Stimulated activated CD4-positive, alpha-beta T cell treated with anti-CD3 and anti-CD28 coated beads, Interleukin-4, amount 100 ng/mL, for 1 hour (primary cell): ENCODE measurements at regions not wholly inside any gene's neighbourhood (a gene's known extent, or its start where the extent isn't known, plus 50 kb on each side); places are given as distances from the start of the nearest gene placed in this dataset.
"Not testable (repeated sequence)": the region's sequence is repeated elsewhere in the genome, so short reads cannot be mapped to it uniquely, and the experiment has no call there.

Source experiments
- DNase-seq: peaks from one replicate; pipeline ENCODE4 v3.0.0-alpha.2; 2020

GRCh38 chr7:115789473-115789872, 241.1 kb downstream of the TFEC start:
- not testable (repeated sequence) for DNase-seq

- DNase-seq = no peak
Observed at GRCh38 chr7:115782696-115783490, 247.7 kb downstream of the TFEC start.

- DNase-seq = no peak
Observed at GRCh38 chr7:115779561-115779960, 251.0 kb downstream of the TFEC start.

- DNase-seq = no peak
Observed at GRCh38 chr7:115775981-115776380, 254.6 kb downstream of the TFEC start.

- DNase-seq = no peak
Observed at GRCh38 chr7:115763347-115763746, 267.2 kb downstream of the TFEC start.

GRCh38 chr7:115758025-115758424, 272.5 kb downstream of the TFEC start:
- DNase-seq = no peak

GRCh38 chr7:115754226-115754625, 276.3 kb downstream of the TFEC start:
- DNase-seq = no peak

GRCh38 chr7:115749924-115750323, 280.6 kb downstream of the TFEC start:
- DNase-seq = no peak

- no peak for DNase-seq
Observed at GRCh38 chr7:115748123-115748738, 282.3 kb downstream of the TFEC start.

- DNase-seq = no peak
Observed at GRCh38 chr7:115747174-115747573, 283.4 kb downstream of the TFEC start.

- DNase-seq = no peak
Observed at GRCh38 chr7:115740043-115740442, 290.5 kb downstream of the TFEC start.

GRCh38 chr7:115734641-115735040, 295.9 kb downstream of the TFEC start:
- DNase-seq = no peak

- DNase-seq = no peak
Observed at GRCh38 chr7:115731796-115732471, 298.6 kb downstream of the TFEC start.

GRCh38 chr7:115728518-115728917, 302.0 kb downstream of the TFEC start:
- DNase-seq = no peak

- DNase-seq = no peak
Observed at GRCh38 chr7:115724400-115725056, 306.0 kb downstream of the TFEC start.

- DNase-seq = no peak
Observed at GRCh38 chr7:115722302-115722977, 308.1 kb downstream of the TFEC start.

GRCh38 chr7:115721293-115722217, 309.0 kb downstream of the TFEC start:
- no peak for DNase-seq

GRCh38 chr7:115719963-115720362, 310.6 kb downstream of the TFEC start:
- DNase-seq = no peak

- DNase-seq = no peak
Observed at GRCh38 chr7:115709664-115710063, 320.9 kb downstream of the TFEC start.

GRCh38 chr7:115708013-115708341, 322.6 kb downstream of the TFEC start:
- no peak for DNase-seq

- no peak for DNase-seq
Observed at GRCh38 chr7:115707258-115708012, 323.1 kb downstream of the TFEC start.
